ENCODE measurements at regions not wholly inside any gene's neighbourhood (a gene's known extent, or its start where the extent isn't known, plus 50 kb on each side); places are given as distances from the start of the nearest gene placed in this dataset.

- DNase-seq: no peak
These were observed 224.3 kb upstream of the IGFBP3 start for GRCh38 chr7:46145412-46145811.

GRCh38 chr7:46143949-46144917, 223.2 kb upstream of the IGFBP3 start:
- no peak for DNase-seq

- DNase-seq: no peak
These were observed 222.3 kb upstream of the IGFBP3 start for GRCh38 chr7:46143421-46143820.

GRCh38 chr7:46139079-46139478, 218.0 kb upstream of the IGFBP3 start:
- no peak for DNase-seq

GRCh38 chr7:46137725-46138124, 216.7 kb upstream of the IGFBP3 start:
- DNase-seq: no peak

- DNase-seq: no peak
These were observed 214.5 kb upstream of the IGFBP3 start for GRCh38 chr7:46135557-46135956.

GRCh38 chr7:46134795-46135194, 213.7 kb upstream of the IGFBP3 start:
- DNase-seq: no peak

- no peak for DNase-seq
These were observed 213.3 kb upstream of the IGFBP3 start for GRCh38 chr7:46134385-46134784.

GRCh38 chr7:46133751-46134150, 212.7 kb upstream of the IGFBP3 start:
- DNase-seq: no peak

- no peak for DNase-seq
These were observed 212.0 kb upstream of the IGFBP3 start for GRCh38 chr7:46133072-46133471.

GRCh38 chr7:46131916-46132795, 211.1 kb upstream of the IGFBP3 start:
- no peak for DNase-seq

- no peak for DNase-seq
These were observed 208.8 kb upstream of the IGFBP3 start for GRCh38 chr7:46129831-46130230.

- no peak for DNase-seq
These were observed 206.7 kb upstream of the IGFBP3 start for GRCh38 chr7:46127814-46128213.

- DNase-seq: no peak
These were observed 205.7 kb upstream of the IGFBP3 start for GRCh38 chr7:46126675-46127300.

GRCh38 chr7:46123756-46124343, 202.8 kb upstream of the IGFBP3 start:
- no peak for DNase-seq

GRCh38 chr7:46115410-46115809, 194.3 kb upstream of the IGFBP3 start:
- DNase-seq: no peak

- no peak for DNase-seq
These were observed 188.4 kb upstream of the IGFBP3 start for GRCh38 chr7:46109437-46109836.

GRCh38 chr7:46108272-46108671, 187.2 kb upstream of the IGFBP3 start:
- DNase-seq: no peak

GRCh38 chr7:46107610-46108217, 186.6 kb upstream of the IGFBP3 start:
- DNase-seq: no peak

- DNase-seq: no peak
These were observed 179.4 kb upstream of the IGFBP3 start for GRCh38 chr7:46100521-46100920.

- DNase-seq: no peak
These were observed 178.0 kb upstream of the IGFBP3 start for GRCh38 chr7:46099076-46099475.

- no peak for DNase-seq
These were observed 170.0 kb upstream of the IGFBP3 start for GRCh38 chr7:46091071-46091470.
